GM23338 (cell line): ENCODE measurements at regions not wholly inside any gene's neighbourhood (a gene's known extent, or its start where the extent isn't known, plus 50 kb on each side); places are given as distances from the start of the nearest gene placed in this dataset.

ENCODE experiments used
- CTCF ChIP-seq, 2 experiments: fragments of 200-600 bp in 1 of 2; sonication (generic) in 1 of 2; conservative IDR thresholded peaks; 2 replicates each; pipeline versions ENCODE4 v1.5.1 to v1.6.1; 2016 to 2017; ENCODE audit warnings: antibody characterized with exemption in 2 of 2, low read depth in 2 of 2, mild to moderate bottlenecking in 2 of 2, moderate library complexity in 1 of 2
- EZH2 ChIP-seq: fragments of 200-600 bp; sonication (generic); IDR thresholded peaks from one replicate; pipeline ENCODE4 v1.8.0; 2017; ENCODE audit warnings: antibody characterized with exemption, mild to moderate bottlenecking, low read depth; ENCODE audit not compliant: unreplicated experiment
- EZH2phosphoT487 ChIP-seq: fragments of 200-600 bp; sonication (generic); IDR thresholded peaks from one replicate; pipeline ENCODE4 v1.8.1; 2018; ENCODE audit warnings: antibody characterized with exemption; ENCODE audit not compliant: unreplicated experiment
- JUNB ChIP-seq: IDR thresholded peaks from one replicate; pipeline ENCODE4 v1.6.1; 2016; ENCODE audit warnings: antibody characterized with exemption; ENCODE audit not compliant: unreplicated experiment
- POLR2AphosphoS5 ChIP-seq: IDR thresholded peaks from 2 replicates; pipeline ENCODE4 v1.6.1; 2016; ENCODE audit warnings: antibody characterized with exemption, low read depth
- ZNF331 ChIP-seq: fragments of 250-450 bp; sonication (Bioruptor Pico); IDR thresholded peaks from 2 replicates; pipeline ENCODE4 v1.5.0; 2020; ENCODE audit warnings: low read depth, mild to moderate bottlenecking, moderate library complexity
- TF ChIP-seq, protein P1 (sequence below): IDR thresholded peaks from one replicate; pipeline ENCODE4 v1.6.1; 2018; ENCODE audit warnings: antibody characterized with exemption; ENCODE audit not compliant: unreplicated experiment

DNA sequence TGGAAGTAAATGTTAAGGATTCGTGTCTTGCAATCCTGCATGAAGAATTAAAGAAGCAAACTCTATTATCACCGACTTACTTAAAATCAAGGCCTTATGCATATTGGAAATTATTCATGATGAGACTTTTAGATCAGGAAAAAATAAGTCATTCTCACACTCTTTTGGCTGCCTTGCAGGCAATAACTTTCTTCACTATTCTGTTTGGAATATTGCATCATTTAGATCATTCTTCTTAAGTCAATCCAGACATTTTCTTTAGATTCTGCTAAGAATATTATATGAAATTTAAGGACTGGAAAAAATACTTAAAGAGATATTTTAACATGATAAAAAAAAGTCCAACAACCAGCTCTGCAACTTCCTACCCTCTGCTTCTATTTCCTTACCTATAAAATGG is 245.4 kb downstream of the LRRN1 start:
- no peak for TF ChIP-seq EZH2
- no peak for TF ChIP-seq POLR2AphosphoS5
- no peak for TF ChIP-seq CTCF (conservative IDR thresholded peaks at IDR 0.05; ENCODE audit: low read depth in 2 of 2)
- TF ChIP-seq, protein P1, sequence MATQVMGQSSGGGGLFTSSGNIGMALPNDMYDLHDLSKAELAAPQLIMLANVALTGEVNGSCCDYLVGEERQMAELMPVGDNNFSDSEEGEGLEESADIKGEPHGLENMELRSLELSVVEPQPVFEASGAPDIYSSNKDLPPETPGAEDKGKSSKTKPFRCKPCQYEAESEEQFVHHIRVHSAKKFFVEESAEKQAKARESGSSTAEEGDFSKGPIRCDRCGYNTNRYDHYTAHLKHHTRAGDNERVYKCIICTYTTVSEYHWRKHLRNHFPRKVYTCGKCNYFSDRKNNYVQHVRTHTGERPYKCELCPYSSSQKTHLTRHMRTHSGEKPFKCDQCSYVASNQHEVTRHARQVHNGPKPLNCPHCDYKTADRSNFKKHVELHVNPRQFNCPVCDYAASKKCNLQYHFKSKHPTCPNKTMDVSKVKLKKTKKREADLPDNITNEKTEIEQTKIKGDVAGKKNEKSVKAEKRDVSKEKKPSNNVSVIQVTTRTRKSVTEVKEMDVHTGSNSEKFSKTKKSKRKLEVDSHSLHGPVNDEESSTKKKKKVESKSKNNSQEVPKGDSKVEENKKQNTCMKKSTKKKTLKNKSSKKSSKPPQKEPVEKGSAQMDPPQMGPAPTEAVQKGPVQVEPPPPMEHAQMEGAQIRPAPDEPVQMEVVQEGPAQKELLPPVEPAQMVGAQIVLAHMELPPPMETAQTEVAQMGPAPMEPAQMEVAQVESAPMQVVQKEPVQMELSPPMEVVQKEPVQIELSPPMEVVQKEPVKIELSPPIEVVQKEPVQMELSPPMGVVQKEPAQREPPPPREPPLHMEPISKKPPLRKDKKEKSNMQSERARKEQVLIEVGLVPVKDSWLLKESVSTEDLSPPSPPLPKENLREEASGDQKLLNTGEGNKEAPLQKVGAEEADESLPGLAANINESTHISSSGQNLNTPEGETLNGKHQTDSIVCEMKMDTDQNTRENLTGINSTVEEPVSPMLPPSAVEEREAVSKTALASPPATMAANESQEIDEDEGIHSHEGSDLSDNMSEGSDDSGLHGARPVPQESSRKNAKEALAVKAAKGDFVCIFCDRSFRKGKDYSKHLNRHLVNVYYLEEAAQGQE = no peak
- TF ChIP-seq EZH2phosphoT487 = no peak
- no peak for TF ChIP-seq ZNF331
- TF ChIP-seq JUNB = no peak
